Stimulated activated CD8-positive, alpha-beta memory T cell treated with anti-CD3 and anti-CD28 coated beads, Interleukin-15, amount 100 ng/mL, for 1 hour (primary cell): ENCODE measurements at regions not wholly inside any gene's neighbourhood (a gene's known extent, or its start where the extent isn't known, plus 50 kb on each side); places are given as distances from the start of the nearest gene placed in this dataset.

ENCODE experiments used
- DNase-seq: peaks from one replicate; pipeline ENCODE4 v3.0.0-alpha.2; 2020; ENCODE audit warnings: low read depth

- DNase-seq: no peak
Observed at GRCh38 chr2:240320204-240320993, 115.1 kb upstream of the GPC1 start.

- no peak for DNase-seq
Observed at GRCh38 chr2:240322231-240322955, 113.1 kb upstream of the GPC1 start.

- DNase-seq: no peak
Observed at GRCh38 chr2:240322991-240323390, 112.5 kb upstream of the GPC1 start.

DNA sequence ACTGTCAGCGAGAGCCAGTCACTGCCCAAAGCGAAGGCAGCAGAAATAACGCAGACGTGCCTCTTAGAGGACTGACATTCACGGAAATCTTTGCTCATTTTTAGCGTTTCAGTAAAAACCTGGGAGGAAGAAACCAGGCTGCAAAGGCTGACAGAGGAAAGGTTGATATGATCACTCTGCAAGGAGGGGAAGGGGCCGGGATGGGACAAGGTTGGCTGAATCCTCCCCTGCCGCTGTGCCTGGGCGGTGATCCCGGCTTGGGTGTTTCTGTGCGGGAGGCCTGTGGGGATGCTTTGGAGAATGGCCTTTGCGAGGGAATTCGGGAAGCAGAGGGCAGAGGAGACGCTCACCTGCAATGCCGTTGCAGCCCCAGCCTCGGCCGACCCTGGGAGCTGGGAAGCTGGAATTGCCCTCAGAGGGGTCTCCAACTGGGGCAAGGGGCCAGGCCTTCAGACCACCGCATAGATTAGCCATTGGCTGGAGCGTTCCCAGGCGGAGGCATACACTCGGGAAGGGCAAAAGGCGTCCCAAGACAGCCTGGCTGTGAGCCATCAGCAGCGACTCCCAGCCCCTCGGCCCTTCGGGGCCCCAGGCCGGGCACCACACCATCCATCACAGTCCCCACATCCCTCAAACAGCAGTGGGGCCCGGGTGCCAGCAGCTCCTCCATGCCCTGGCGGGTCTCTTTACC, 111.7 kb upstream of the GPC1 start:
- no peak for DNase-seq

DNA sequence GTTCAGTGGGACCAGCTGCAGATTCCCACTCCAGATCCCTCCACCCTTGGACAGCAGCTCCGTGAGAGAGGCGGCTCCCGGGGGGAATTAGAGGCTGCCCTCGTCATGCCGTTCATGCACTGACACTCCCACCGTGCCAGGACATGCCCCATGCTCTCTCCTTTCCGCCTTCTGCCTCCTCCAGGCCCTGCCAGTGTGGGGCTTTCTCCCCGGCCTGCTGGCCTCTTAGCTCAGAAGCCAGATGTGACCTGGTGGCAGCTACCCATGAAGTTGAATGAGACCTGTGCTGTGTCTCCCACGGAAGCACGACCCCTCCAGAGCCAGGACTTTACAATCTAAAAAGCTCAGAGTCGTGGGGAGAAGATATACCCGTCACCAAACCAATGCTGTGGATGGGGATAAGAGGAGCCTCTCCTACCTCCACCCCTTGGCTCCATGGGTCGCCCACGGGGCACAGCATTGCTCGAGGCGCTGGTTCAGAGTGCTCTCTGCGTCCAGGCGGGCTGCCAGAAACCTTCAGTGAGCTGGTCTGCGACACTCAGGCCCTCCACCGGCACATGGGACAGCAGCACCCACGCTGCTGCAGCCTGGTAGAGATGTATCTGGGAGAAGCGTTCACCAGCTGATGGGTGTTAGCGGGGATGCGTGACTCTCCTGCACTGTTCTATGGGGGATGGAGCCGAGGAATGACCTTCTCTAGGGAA, 111.0 kb upstream of the GPC1 start:
- DNase-seq: no peak

DNA sequence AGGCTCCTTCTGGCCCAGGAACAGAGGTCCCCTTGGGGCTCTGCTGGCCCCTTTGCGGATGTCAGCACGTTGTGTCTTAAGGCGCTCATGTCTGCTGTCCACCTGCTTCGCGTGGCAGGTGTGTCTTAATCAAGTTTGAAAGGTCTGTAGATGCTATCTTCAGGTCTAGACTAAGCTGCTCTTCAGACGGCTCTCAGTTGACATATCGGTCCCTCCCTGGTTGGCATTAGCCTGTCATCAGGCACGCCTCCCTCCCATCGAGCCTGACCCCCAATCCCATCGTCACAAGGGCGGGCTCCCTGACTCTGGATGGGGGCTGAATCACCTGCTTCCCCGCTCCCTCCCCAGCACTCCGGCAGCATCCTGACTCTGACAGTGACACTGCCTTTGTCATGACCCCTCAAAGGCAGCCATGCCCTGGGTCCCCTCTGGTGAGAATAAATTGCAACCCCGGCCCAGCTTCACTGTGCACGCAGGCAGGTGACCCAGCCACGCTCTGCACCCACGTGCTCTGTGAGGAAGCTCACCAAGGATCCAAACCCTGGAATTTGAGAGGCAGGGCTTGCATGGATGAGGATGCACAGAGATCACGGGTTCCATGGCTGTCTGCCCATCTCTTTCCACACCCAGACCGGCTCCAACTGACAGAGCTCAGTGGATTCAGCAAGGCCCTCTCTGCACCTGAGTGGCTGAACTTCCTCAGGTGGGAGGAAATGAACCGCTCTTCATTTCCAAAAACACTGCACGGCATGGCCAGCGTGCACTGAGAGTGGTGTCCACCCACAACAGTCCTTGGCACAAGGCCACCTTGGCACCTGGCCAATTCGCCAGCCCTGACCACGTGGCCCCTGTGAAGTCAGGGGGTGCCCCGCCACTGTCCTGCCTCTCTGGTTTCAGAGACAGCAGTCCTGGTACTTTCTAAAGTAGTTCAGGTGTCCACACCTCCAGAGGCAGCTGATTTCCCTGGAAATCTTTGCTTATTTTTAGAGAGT, 110.2 kb upstream of the GPC1 start:
- DNase-seq: no peak

DNA sequence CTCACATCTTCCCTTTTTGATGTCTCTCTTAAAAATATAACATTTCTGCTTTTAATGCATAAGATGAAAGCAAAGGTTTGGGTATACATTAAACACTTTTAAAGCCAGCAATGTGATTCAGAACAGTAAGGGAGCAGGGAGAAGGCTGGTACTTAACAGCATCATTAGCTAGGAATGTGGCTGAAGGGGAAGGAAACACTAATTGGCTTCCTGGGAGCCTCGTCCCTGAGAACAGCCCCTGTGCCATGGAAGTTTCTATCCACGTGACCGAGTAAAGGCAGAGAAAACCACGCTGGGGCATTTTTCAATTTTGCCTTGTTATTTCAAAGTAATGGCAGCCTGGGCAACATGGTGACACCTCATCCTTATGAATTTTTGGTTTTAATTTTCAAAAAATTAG, 109.2 kb upstream of the GPC1 start:
- no peak for DNase-seq

DNA sequence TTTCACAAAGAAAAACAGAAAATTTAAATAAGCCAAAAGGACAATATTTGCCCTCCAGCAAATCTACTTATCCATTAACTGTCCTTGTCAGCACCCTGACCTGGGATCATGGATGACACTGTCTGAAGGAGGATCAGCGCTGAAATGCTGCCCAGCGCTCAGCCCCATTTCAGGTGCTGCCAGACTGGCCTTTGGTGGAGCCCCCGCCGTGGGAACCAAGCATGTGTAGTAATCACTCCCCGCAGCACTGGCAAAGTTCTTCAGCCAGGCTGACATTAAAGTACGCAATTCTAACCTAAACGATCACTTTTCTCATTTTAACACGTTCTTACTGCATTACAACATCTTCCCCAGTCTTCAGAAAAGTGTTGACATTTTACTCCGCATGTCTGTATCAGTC, 108.6 kb upstream of the GPC1 start:
- DNase-seq: no peak

- no peak for DNase-seq
Observed at GRCh38 chr2:240327566-240327965, 107.9 kb upstream of the GPC1 start.

DNA sequence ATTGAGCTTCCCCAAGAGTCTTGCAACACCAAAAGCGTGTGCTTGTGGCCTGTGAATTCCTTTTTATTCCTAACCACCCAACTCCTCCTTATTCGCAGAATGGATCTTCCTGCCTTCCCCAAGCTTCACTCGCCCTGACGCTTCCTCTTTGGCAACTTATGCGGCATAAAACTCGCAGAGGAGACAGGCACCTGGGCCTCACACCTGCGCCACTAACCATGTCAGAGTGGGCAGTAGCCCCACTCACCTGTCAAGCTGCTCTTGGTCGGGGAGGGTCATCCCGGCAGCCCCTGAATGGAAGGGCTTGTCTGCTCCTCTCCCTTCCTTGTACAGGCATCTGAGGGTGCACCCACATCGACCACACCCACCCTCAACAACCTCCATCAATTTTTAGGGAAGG, 106.9 kb upstream of the GPC1 start:
- DNase-seq: no peak

DNA sequence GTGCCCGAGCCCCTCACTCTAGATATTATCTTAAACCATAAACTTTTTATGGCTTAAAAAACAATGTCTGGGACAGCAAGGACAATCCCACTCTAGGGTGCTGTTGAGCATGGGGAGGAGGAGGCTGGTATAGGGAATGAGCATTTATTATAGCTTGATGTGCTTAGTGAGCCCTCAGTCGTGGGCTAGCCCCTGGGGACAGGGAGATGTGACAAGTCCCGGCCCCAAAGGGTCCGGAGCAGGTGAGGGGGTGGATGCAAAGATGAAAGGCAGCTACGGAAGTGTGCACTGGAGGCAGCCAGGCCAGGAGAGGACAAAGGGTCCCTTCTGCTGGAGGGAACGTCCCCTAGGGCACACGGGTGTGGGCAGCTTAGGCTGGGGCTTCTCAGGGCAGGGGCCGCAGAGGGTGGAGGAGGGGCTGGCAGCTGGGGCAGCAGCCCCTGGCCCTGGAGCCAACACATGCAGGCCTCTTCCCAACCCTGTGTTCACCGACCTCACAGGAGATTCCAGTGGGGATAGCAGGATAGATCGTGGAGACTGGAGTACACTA, 106.3 kb upstream of the GPC1 start:
- DNase-seq: no peak

GRCh38 chr2:240329778-240330177, 105.7 kb upstream of the GPC1 start:
- DNase-seq: no peak

DNA sequence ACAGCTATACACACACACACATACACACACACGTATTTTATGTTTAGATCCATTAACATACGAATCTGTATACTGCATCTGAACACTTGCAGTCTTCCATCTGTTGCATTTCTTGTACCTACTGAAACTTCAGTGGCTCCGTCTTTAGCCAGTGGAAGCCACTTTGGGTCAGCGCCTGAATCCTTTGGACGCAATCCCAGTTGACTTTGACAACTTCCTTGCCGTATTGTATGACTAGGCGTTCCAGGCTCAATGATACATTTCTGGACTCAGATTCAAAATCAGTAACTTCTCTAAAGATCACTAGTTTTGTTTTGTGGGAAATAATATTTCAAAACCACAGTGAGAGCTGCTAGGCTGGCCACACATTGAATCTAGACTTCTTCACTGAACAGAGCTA, 101.5 kb upstream of the GPC1 start:
- no peak for DNase-seq

GRCh38 chr2:240335061-240335460, 100.4 kb upstream of the GPC1 start:
- DNase-seq: no peak

GRCh38 chr2:240336820-240337427, 98.5 kb upstream of the GPC1 start:
- no peak for DNase-seq

DNA sequence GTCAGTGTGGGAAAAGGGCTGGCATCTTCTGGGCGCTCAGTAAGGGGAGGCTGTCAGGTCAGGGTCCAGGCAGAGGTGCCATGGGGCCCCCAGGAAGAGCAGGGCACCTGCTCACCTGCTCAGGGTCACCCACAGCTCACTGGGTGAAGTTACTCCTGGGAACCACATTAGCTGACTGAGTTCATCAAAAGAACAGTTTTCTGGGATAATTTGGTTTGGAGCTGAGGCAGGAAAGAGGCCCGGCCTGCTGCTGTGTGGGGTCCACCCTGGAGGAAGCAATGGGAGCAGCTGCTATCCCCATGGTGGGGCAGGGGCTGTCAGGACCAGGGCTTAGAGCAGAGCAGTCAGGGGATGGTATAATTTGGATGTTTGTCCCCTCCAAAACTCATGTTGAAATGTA, 97.2 kb upstream of the GPC1 start:
- no peak for DNase-seq

DNA sequence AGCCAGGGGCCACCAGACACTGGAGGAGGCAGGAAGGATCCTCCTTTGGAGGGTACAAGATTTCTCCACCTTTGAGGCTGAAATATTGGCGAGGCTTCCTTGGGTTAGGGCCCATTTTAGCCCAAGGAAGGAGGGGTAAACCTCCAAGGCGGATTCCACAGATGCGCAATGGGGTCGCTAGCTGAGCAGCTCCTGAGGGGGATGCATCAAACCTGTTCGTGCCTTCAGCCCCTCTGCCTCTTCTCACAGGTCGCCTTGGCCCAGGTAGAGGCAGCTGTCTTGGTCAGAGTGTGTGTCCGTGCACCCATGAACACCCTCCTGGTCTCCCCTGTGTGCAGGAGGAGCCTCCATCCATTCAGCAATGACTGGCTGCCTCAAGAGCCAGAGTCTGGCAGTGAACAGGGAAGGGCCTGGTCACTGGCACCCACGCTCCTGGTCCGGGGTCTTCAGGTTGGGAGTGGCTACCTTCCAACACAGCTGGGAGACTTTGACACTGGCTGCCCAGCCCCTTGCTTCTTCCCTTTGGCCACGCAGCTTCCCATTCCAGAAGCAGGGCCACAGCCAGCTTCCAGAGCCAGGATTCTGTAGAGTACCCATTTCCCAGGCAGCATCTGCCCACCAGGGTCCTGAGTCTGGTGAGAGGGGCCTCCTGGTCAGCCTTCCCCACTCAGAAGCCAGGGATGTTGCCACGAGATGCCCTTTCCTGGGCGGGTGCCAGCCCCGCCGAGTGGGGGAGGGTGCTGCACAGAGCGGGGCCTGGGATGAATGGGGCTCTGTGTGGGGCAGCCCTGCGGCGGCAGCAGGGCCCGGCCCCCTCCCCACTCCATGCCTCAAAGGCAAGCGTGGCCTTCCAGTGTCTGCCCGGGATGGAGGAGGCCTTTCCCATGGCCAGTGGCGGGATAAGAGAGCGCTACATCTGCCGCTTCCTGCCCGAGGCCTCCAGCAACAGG, 95.8 kb upstream of the GPC1 start:
- no peak for DNase-seq

DNA sequence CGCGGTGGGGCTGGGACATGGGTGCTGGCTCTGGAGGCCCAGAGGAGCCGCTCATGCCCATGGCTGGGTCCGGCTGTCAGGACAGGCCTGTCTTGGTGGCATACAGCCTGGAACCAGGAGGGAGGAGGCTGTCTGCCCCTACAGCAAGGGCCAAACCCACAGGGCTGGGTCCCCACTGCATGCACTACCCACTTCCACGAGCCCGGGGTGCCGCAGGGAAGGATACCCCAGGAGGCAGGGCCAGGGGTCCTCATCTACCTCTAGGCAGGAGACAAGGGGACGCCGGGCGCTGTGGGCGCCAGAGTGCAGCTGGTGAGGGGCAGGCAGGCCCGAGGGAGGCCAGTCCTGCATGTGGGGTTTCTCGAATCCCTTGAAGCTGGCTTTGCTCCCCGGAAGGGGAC, 95.1 kb upstream of the GPC1 start:
- DNase-seq: no peak

DNA sequence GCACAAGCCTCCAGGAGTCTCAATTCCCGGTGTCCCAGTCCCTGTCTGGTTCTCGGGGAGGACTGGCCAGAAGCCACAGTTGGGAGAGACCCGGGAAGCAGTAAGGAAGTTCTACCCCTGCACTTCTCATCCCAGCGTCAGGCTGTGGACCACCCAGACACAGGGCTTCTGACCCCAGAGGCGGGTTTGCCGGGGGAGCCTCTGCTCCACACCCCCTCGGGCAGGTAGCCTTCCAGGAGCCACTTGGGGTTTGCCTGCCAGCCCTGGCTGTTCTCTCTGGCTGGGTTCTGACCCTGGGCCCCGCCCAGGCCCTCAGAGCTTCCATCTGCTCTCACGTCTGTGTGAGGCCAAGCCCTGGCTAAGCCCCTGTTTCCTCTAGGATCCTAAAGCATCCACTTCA, 94.4 kb upstream of the GPC1 start:
- no peak for DNase-seq
